ENCODE measurements at regions not wholly inside any gene's neighbourhood (a gene's known extent, or its start where the extent isn't known, plus 50 kb on each side); places are given as distances from the start of the nearest gene placed in this dataset.

GRCh38 chr5:91443023-91443422, 59.9 kb upstream of the ARRDC3 start:
- TF ChIP-seq POLR2A (IDR thresholded peaks at IDR 0.05) (no peak), CTCF (IDR thresholded peaks at IDR 0.05) (no peak)
